ENCODE measurements at regions not wholly inside any gene's neighbourhood (a gene's known extent, or its start where the extent isn't known, plus 50 kb on each side); places are given as distances from the start of the nearest gene placed in this dataset.

- H3K9me3 Mint-ChIP-seq (ENCODE audit: unreplicated experiment): no peaks in the 10 kb centered on the region
- no peaks in the 10 kb centered on the region for H3K27me3 Mint-ChIP-seq (ENCODE audit: unreplicated experiment)
- DNase-seq: no peak
- no peaks in the 10 kb centered on the region for H3K36me3 Mint-ChIP-seq (ENCODE audit: unreplicated experiment)
- peaks cover 34% of the 10 kb centered on the region for H3K4me1 Mint-ChIP-seq (ENCODE audit: low read depth, unreplicated experiment)
- no peak for TF ChIP-seq CTCF (IDR thresholded peaks at IDR 0.05; ENCODE audit: partially characterized antibody, unreplicated experiment)
- no peak overlapping the region for H3K4me3 Mint-ChIP-seq (ENCODE audit: unreplicated experiment)
- H3K27ac Mint-ChIP-seq (ENCODE audit: unreplicated experiment): no peak overlapping the region
Observed at GRCh38 chr5:125041798-125042197, 295.4 kb upstream of the ZNF608 start.

GRCh38 chr5:125042261-125042890 is 295.9 kb upstream of the ZNF608 start:
- Mint-ChIP-seq H3K9me3 (ENCODE audit: unreplicated experiment) (no peaks in the 10 kb centered on the region), H3K27ac (ENCODE audit: unreplicated experiment) (no peak overlapping the region), H3K27me3 (ENCODE audit: unreplicated experiment) (no peaks in the 10 kb centered on the region), H3K4me1 (ENCODE audit: low read depth, unreplicated experiment) (peaks cover 34% of the 10 kb centered on the region), H3K36me3 (ENCODE audit: unreplicated experiment) (no peaks in the 10 kb centered on the region), H3K4me3 (ENCODE audit: unreplicated experiment) (no peak overlapping the region)
- no peak for DNase-seq
- no peak for TF ChIP-seq CTCF (IDR thresholded peaks at IDR 0.05; ENCODE audit: partially characterized antibody, unreplicated experiment)

GRCh38 chr5:125043781-125044391 is 297.4 kb upstream of the ZNF608 start:
- Mint-ChIP-seq H3K27me3 (ENCODE audit: unreplicated experiment) (no peaks in the 10 kb centered on the region), H3K4me1 (ENCODE audit: low read depth, unreplicated experiment) (peaks cover 34% of the 10 kb centered on the region), H3K9me3 (ENCODE audit: unreplicated experiment) (no peaks in the 10 kb centered on the region), H3K27ac (ENCODE audit: unreplicated experiment) (peak overlapping the region; percentile 60), H3K4me3 (ENCODE audit: unreplicated experiment) (peak overlapping the region; percentile 8), H3K36me3 (ENCODE audit: unreplicated experiment) (no peaks in the 10 kb centered on the region)
- TF ChIP-seq CTCF (IDR thresholded peaks at IDR 0.05; ENCODE audit: partially characterized antibody, unreplicated experiment): no peak
- DNase-seq: no peak

GRCh38 chr5:125044491-125045282 is 298.2 kb upstream of the ZNF608 start:
- no peak for TF ChIP-seq CTCF (IDR thresholded peaks at IDR 0.05; ENCODE audit: partially characterized antibody, unreplicated experiment)
- Mint-ChIP-seq H3K36me3 (ENCODE audit: unreplicated experiment) (no peaks in the 10 kb centered on the region), H3K4me3 (ENCODE audit: unreplicated experiment) (no peak overlapping the region), H3K4me1 (ENCODE audit: low read depth, unreplicated experiment) (peaks cover 34% of the 10 kb centered on the region), H3K27ac (ENCODE audit: unreplicated experiment) (peak overlapping the region; percentile 60), H3K27me3 (ENCODE audit: unreplicated experiment) (no peaks in the 10 kb centered on the region), H3K9me3 (ENCODE audit: unreplicated experiment) (no peaks in the 10 kb centered on the region)
- no peak for DNase-seq

- no peaks in the 10 kb centered on the region for H3K9me3 Mint-ChIP-seq (ENCODE audit: unreplicated experiment)
- no peak overlapping the region for H3K4me3 Mint-ChIP-seq (ENCODE audit: unreplicated experiment)
- no peaks in the 10 kb centered on the region for H3K27me3 Mint-ChIP-seq (ENCODE audit: unreplicated experiment)
- DNase-seq: no peak
- peaks cover 34% of the 10 kb centered on the region for H3K4me1 Mint-ChIP-seq (ENCODE audit: low read depth, unreplicated experiment)
- TF ChIP-seq CTCF (IDR thresholded peaks at IDR 0.05; ENCODE audit: partially characterized antibody, unreplicated experiment): no peak
- no peaks in the 10 kb centered on the region for H3K36me3 Mint-ChIP-seq (ENCODE audit: unreplicated experiment)
- H3K27ac Mint-ChIP-seq (ENCODE audit: unreplicated experiment): no peak overlapping the region
Observed at GRCh38 chr5:125045646-125046045, 299.2 kb upstream of the ZNF608 start.

All from glutamatergic neuron (in vitro differentiated cells).